Heart left ventricle (tissue), 16 donors: ENCODE measurements at regions not wholly inside any gene's neighbourhood (a gene's known extent, or its start where the extent isn't known, plus 50 kb on each side); places are given as distances from the start of the nearest gene placed in this dataset.

Experiments used
- ATAC-seq, 4 donors: fragments of 200-7000 bp; cut with Tn5 transposase; one replicate each; pipeline ENCODE4 v1.9.1; 2020 to 2022; ENCODE audit warnings: moderate library complexity in 4 of 4, mild to moderate bottlenecking in 3 of 4, moderate number of reproducible peaks in 1 of 4
- DNase-seq, 5 donors: peaks; one replicate each; pipeline ENCODE4 v3.0.0-alpha.2; 2020
- H3K27ac ChIP-seq, 12 donors: fragments of 200-600 bp; sonication (generic) in 4 of 12; one replicate each; pipeline versions ENCODE4 v1.5.0 to v1.8.0; 2016 to 2022; ENCODE audit warnings: mild to moderate bottlenecking in 2 of 12
- H3K27me3 ChIP-seq, 9 donors: fragments of 200-600 bp; sonication (generic) in 2 of 9; one replicate each; pipeline versions ENCODE4 v1.5.1 to v1.8.0; 2016 to 2022; ENCODE audit warnings: mild to moderate bottlenecking in 3 of 9
- H3K36me3 ChIP-seq, 9 donors: fragments of 200-600 bp; sonication (generic) in 2 of 9; one replicate each; pipeline versions ENCODE4 v1.5.0 to v1.8.0; 2018 to 2022; ENCODE audit warnings: mild to moderate bottlenecking in 2 of 9
- H3K4me1 ChIP-seq, 12 donors: fragments of 200-600 bp; sonication (generic) in 4 of 12; one replicate each; pipeline versions ENCODE4 v1.5.0 to v1.8.0; 2016 to 2022; ENCODE audit warnings: mild to moderate bottlenecking in 3 of 12
- H3K4me3 ChIP-seq, 12 donors: fragments of 200-600 bp; sonication (generic) in 4 of 12; one replicate each; pipeline versions ENCODE4 v1.5.0 to v1.8.0; 2017 to 2022; ENCODE audit warnings: mild to moderate bottlenecking in 9 of 12, moderate library complexity in 4 of 12
- H3K9me3 ChIP-seq, 12 donors: fragments of 200-600 bp; sonication (generic) in 4 of 12; one replicate each; pipeline versions ENCODE4 v1.5.0 to v1.8.0; 2016 to 2022; ENCODE audit warnings: mild to moderate bottlenecking in 1 of 12
- CTCF ChIP-seq, 12 donors: fragments of 200-600 bp; sonication (generic) in 4 of 12; IDR thresholded peaks; one replicate each; pipeline versions ENCODE4 v1.5.0 to v1.8.0; 2018 to 2022; ENCODE audit warnings: antibody characterized with exemption in 12 of 12, mild to moderate bottlenecking in 5 of 12
- POLR2A ChIP-seq, 2 donors: fragments of 450-650 bp; IDR thresholded peaks; one replicate each; pipeline ENCODE4 v1.6.1; 2017; ENCODE audit warnings: antibody characterized with exemption in 2 of 2, mild to moderate bottlenecking in 2 of 2, moderate library complexity in 2 of 2
- WGBS, 4 donors: extraction: QIAGEN DNeasy Blood & Tissue Kit in 2 of 4; methylation state at CpG; one replicate each; pipeline versions ENCODE4 v1.1.5 to v1.1.7; 2013 to 2018; 5-methylcytosine and 5-hydroxymethylcytosine counted together
- intact Hi-C, 10 donors: fragments of 100-400 bp; cut with DNase I; formaldehyde crosslinking; loops; one replicate each; pipeline versions ENCODE4 v1.11.1 to v1.14.2; 2022
- donor health status: ischemic (EF 13 %, LVEDD 7.1; RV severe dilation, severe dysfunction).
- donor health status: healthy with polysubstance abuse.
- donor health status: DM: no; HTN: yes; CAD: no.
- donor health status: DM: no; HTN: no; CAD: no.
- donor health status: ischemic (EF 25% LVEDD 6.9; RV normal size, moderate dysfunction).
- donor health status: ischemic (EF 25% LVEDD 5.7; RV mildly dilated, moderate dysfunction).
- donor health status: healthy.
- donor health status: DM: yes; HTN: yes; CAD: no.
- donor health status: ischemic (EF 35%, LVEDD 5.7; RV mildly dilated, moderate dysfunction).
- donor health status: nonischemic (EF 11% LVEDD 7.7; RV severe dilation, severe dysfunction).
- donor health status: DM: yes; HTN: yes; CAD: no.
- donor health status: PGD.
- donor health status: ischemic (EF 29% LVEDD 5.4; RV normal size, mild dysfunction).
- donor health status: nonischemic (EF 23%, LVEDD 6.1; RV moderate dilation, normal function).

DNA sequence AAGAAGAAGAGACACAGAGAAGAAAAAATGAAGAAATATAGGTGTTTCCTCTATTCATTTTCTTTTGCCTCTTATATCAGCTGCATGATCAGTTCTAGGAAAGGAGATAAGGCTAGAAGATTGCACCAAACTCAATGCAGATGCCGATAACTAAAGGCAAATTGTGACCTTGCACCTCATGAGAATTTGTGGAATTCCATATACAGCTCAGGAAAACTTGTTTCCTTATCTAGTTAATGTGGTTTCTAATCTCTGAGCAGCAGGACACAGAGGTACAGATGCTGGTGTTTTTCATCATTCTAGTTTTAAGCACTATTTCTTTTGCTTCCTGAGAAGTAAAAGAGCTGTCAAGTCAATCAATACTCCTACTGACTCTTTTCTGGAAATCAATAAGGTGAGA is 104.6 kb upstream of the NWD2 start:
- Histone ChIP-seq H3K9me3 (peaks cover 0 to 8% (median 0%) of the 10 kb centered on the region in 12 donors), H3K27me3 (no peaks in the 10 kb centered on the region), H3K4me1 (no peaks in the 10 kb centered on the region), H3K27ac (no peak overlapping the region), H3K36me3 (no peaks in the 10 kb centered on the region), H3K4me3 (no peak overlapping the region)
- TF ChIP-seq CTCF (IDR thresholded peaks at IDR 0.05) (no peak), POLR2A (IDR thresholded peaks at IDR 0.05) (no peak)
- intact Hi-C loops = no loop called here
- no peak for DNase-seq
- 6 to 24% (median 14%) methylated on average over 1 of the region's 1 CpG for WGBS, 4 donors
- ATAC-seq = no peak

DNA sequence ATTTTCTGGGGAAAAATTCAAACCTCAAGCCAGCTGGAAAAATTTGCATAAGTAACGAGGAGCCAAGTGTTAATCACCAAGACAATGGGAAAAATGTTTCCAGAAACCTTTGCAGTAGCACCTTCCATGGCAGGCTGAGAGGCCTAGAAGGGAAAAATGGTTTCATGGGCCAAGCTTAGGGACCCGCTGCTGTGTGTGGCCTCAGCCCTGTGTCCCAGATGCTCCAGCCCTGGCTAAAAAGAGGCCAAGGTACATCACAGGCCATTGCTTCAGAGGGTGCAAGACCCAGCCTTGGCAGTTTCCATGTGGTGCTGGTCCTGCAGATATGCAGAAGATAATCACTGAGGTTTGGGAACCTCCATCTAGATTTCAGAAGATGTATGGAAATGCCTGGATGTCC is 98.3 kb upstream of the NWD2 start:
- no peak for TF ChIP-seq CTCF (IDR thresholded peaks at IDR 0.05)
- TF ChIP-seq POLR2A (IDR thresholded peaks at IDR 0.05) = no peak
- Histone ChIP-seq H3K4me1 (no peaks in the 10 kb centered on the region), H3K9me3 (peaks cover 0 to 11% (median 0%) of the 10 kb centered on the region in 12 donors), H3K27me3 (no peaks in the 10 kb centered on the region), H3K27ac (no peak overlapping the region), H3K4me3 (no peak overlapping the region), H3K36me3 (no peaks in the 10 kb centered on the region)
- no peak for ATAC-seq
- intact Hi-C loops = no loop called here
- no peak for DNase-seq
- WGBS, 4 donors = 68 to 72% (median 69%) methylated on average over 2 of the region's 2 CpGs

GRCh38 chr4:37157476-37158167 is 86.9 kb upstream of the NWD2 start:
- no peak overlapping the region for H3K4me3 ChIP-seq
- ATAC-seq (peak in 1 of 4 donors; percentile 41), DNase-seq (no peak)
- no peak for TF ChIP-seq CTCF (IDR thresholded peaks at IDR 0.05)
- TF ChIP-seq POLR2A (IDR thresholded peaks at IDR 0.05) = no peak
- WGBS, 4 donors = 83 to 93% (median 86%) methylated on average over 2 of the region's 2 CpGs
- no peaks in the 10 kb centered on the region for H3K27me3 ChIP-seq
- H3K4me1 ChIP-seq = no peaks in the 10 kb centered on the region
- intact Hi-C loops = no loop called here
- no peaks in the 10 kb centered on the region for H3K36me3 ChIP-seq
- H3K9me3 ChIP-seq = no peaks in the 10 kb centered on the region
- no peak overlapping the region for H3K27ac ChIP-seq

- intact Hi-C loops = no loop called here
- Histone ChIP-seq H3K4me1 (no peaks in the 10 kb centered on the region), H3K27me3 (no peaks in the 10 kb centered on the region), H3K9me3 (no peaks in the 10 kb centered on the region), H3K27ac (no peak overlapping the region), H3K4me3 (no peak overlapping the region), H3K36me3 (no peaks in the 10 kb centered on the region)
- ATAC-seq (no peak), DNase-seq (no peak)
- TF ChIP-seq POLR2A (IDR thresholded peaks at IDR 0.05) = no peak
- WGBS, 4 donors = 80 to 84% (median 81%) methylated on average over 8 of the region's 8 CpGs
Measured at GRCh38 chr4:37160653-37161052, 83.9 kb upstream of the NWD2 start.

GRCh38 chr4:37165844-37166243 is 78.7 kb upstream of the NWD2 start:
- DNase-seq (no peak), ATAC-seq (no peak)
- Histone ChIP-seq H3K4me1 (no peaks in the 10 kb centered on the region), H3K4me3 (no peak overlapping the region), H3K36me3 (no peaks in the 10 kb centered on the region), H3K27me3 (no peaks in the 10 kb centered on the region), H3K9me3 (no peaks in the 10 kb centered on the region), H3K27ac (no peak overlapping the region)
- TF ChIP-seq POLR2A (IDR thresholded peaks at IDR 0.05) = no peak
- TF ChIP-seq CTCF (IDR thresholded peaks at IDR 0.05) = no peak
- intact Hi-C loops = no loop called here
- 76 to 95% (median 93%) methylated on average over 3 of the region's 3 CpGs for WGBS, 4 donors
